Activated T-cell treated with anti-CD3 and anti-CD28 coated beads, Interleukin-2, amount 50 U/mL, for 4 hours (primary cell): ENCODE measurements at regions not wholly inside any gene's neighbourhood (a gene's known extent, or its start where the extent isn't known, plus 50 kb on each side); places are given as distances from the start of the nearest gene placed in this dataset.

Experiments
- ATAC-seq, 2 donors: fragments of 200-7000 bp; cut with Tn5 transposase; one replicate each; pipeline ENCODE4 v1.10.0; 2021
- DNase-seq: peaks from one replicate; pipeline ENCODE4 v3.0.0-alpha.2; 2020
- H3K27me3 Mint-ChIP-seq: one replicate; pipeline ENCODE4 v1.8.0; 2021; ENCODE audit warnings: low read depth, mixed read lengths
- H3K36me3 Mint-ChIP-seq: one replicate; pipeline ENCODE4 v1.8.0; 2022; ENCODE audit warnings: mixed read lengths; ENCODE audit not compliant: insufficient read depth
- H3K4me1 Mint-ChIP-seq: one replicate; pipeline ENCODE4 v1.8.0; 2021; ENCODE audit warnings: low read depth, mixed read lengths
- H3K4me3 Mint-ChIP-seq: one replicate; pipeline ENCODE4 v1.8.0; 2021; ENCODE audit warnings: mild to moderate bottlenecking, moderate library complexity, mixed read lengths
- H3K9me3 Mint-ChIP-seq: one replicate; pipeline ENCODE4 v1.8.0; 2021; ENCODE audit warnings: mixed read lengths

- no peak for DNase-seq
- no peak overlapping the region for H3K4me3 Mint-ChIP-seq
- no peak for ATAC-seq
- no peaks in the 10 kb centered on the region for H3K4me1 Mint-ChIP-seq
- no peaks in the 10 kb centered on the region for H3K27me3 Mint-ChIP-seq
- H3K36me3 Mint-ChIP-seq, result no peaks in the 10 kb centered on the region
- no peaks in the 10 kb centered on the region for H3K9me3 Mint-ChIP-seq
Observed at GRCh38 chr2:23065210-23065609, 319.8 kb upstream of the KLHL29 start.

GRCh38 chr2:23065936-23066335 is 319.0 kb upstream of the KLHL29 start:
- DNase-seq (no peak), ATAC-seq (no peak)
- H3K36me3 Mint-ChIP-seq, result no peaks in the 10 kb centered on the region
- no peaks in the 10 kb centered on the region for H3K4me1 Mint-ChIP-seq
- H3K4me3 Mint-ChIP-seq, result no peak overlapping the region
- no peaks in the 10 kb centered on the region for H3K9me3 Mint-ChIP-seq
- no peaks in the 10 kb centered on the region for H3K27me3 Mint-ChIP-seq

GRCh38 chr2:23066686-23067085 is 318.3 kb upstream of the KLHL29 start:
- Mint-ChIP-seq H3K4me3 (no peak overlapping the region), H3K36me3 (no peaks in the 10 kb centered on the region), H3K9me3 (no peaks in the 10 kb centered on the region), H3K27me3 (no peaks in the 10 kb centered on the region), H3K4me1 (no peaks in the 10 kb centered on the region)
- DNase-seq (no peak), ATAC-seq (no peak)

- Mint-ChIP-seq H3K36me3 (no peaks in the 10 kb centered on the region), H3K4me3 (no peak overlapping the region), H3K4me1 (no peaks in the 10 kb centered on the region), H3K9me3 (no peaks in the 10 kb centered on the region), H3K27me3 (no peaks in the 10 kb centered on the region)
- ATAC-seq (no peak), DNase-seq (no peak)
Observed at GRCh38 chr2:23069156-23069555, 315.8 kb upstream of the KLHL29 start.

GRCh38 chr2:23069923-23070322 is 315.1 kb upstream of the KLHL29 start:
- DNase-seq (no peak), ATAC-seq (no peak)
- Mint-ChIP-seq H3K4me3 (no peak overlapping the region), H3K27me3 (no peaks in the 10 kb centered on the region), H3K4me1 (no peaks in the 10 kb centered on the region), H3K9me3 (no peaks in the 10 kb centered on the region), H3K36me3 (no peaks in the 10 kb centered on the region)

- Mint-ChIP-seq H3K4me1 (no peaks in the 10 kb centered on the region), H3K9me3 (no peaks in the 10 kb centered on the region), H3K4me3 (no peak overlapping the region), H3K27me3 (no peaks in the 10 kb centered on the region), H3K36me3 (no peaks in the 10 kb centered on the region)
- ATAC-seq (no peak), DNase-seq (no peak)
Observed at GRCh38 chr2:23073056-23073455, 311.9 kb upstream of the KLHL29 start.

GRCh38 chr2:23073671-23074070 is 311.3 kb upstream of the KLHL29 start:
- Mint-ChIP-seq H3K36me3 (no peaks in the 10 kb centered on the region), H3K9me3 (no peaks in the 10 kb centered on the region), H3K4me1 (no peaks in the 10 kb centered on the region), H3K4me3 (no peak overlapping the region), H3K27me3 (no peaks in the 10 kb centered on the region)
- DNase-seq (no peak), ATAC-seq (no peak)

GRCh38 chr2:23077596-23077995 is 307.4 kb upstream of the KLHL29 start:
- peaks cover 11% of the 10 kb centered on the region for H3K9me3 Mint-ChIP-seq
- DNase-seq (no peak), ATAC-seq (no peak)
- no peaks in the 10 kb centered on the region for H3K36me3 Mint-ChIP-seq
- H3K27me3 Mint-ChIP-seq, result no peaks in the 10 kb centered on the region
- no peaks in the 10 kb centered on the region for H3K4me1 Mint-ChIP-seq
- H3K4me3 Mint-ChIP-seq, result no peak overlapping the region

- ATAC-seq (no peak), DNase-seq (no peak)
- Mint-ChIP-seq H3K4me3 (no peak overlapping the region), H3K36me3 (no peaks in the 10 kb centered on the region), H3K4me1 (no peaks in the 10 kb centered on the region), H3K27me3 (no peaks in the 10 kb centered on the region), H3K9me3 (peaks cover 16% of the 10 kb centered on the region)
Observed at GRCh38 chr2:23078784-23079434, 306.1 kb upstream of the KLHL29 start.

GRCh38 chr2:23083966-23084365 is 301.0 kb upstream of the KLHL29 start:
- Mint-ChIP-seq H3K27me3 (no peaks in the 10 kb centered on the region), H3K4me3 (no peak overlapping the region), H3K4me1 (no peaks in the 10 kb centered on the region), H3K36me3 (no peaks in the 10 kb centered on the region), H3K9me3 (peaks cover 22% of the 10 kb centered on the region)
- no peak for DNase-seq
- no peak for ATAC-seq

GRCh38 chr2:23091019-23091418 is 294.0 kb upstream of the KLHL29 start:
- no peaks in the 10 kb centered on the region for H3K4me1 Mint-ChIP-seq
- no peaks in the 10 kb centered on the region for H3K36me3 Mint-ChIP-seq
- no peak for DNase-seq
- H3K9me3 Mint-ChIP-seq, result peaks cover 15% of the 10 kb centered on the region
- no peaks in the 10 kb centered on the region for H3K27me3 Mint-ChIP-seq
- ATAC-seq, result no peak
- H3K4me3 Mint-ChIP-seq, result no peak overlapping the region

GRCh38 chr2:23091900-23092299 is 293.1 kb upstream of the KLHL29 start:
- no peak for DNase-seq
- Mint-ChIP-seq H3K4me3 (no peak overlapping the region), H3K9me3 (peaks cover 15% of the 10 kb centered on the region), H3K4me1 (no peaks in the 10 kb centered on the region), H3K27me3 (no peaks in the 10 kb centered on the region), H3K36me3 (no peaks in the 10 kb centered on the region)
- ATAC-seq, result no peak

GRCh38 chr2:23092831-23093230 is 292.1 kb upstream of the KLHL29 start:
- ATAC-seq (no peak), DNase-seq (no peak)
- Mint-ChIP-seq H3K9me3 (peaks cover 15% of the 10 kb centered on the region), H3K36me3 (no peaks in the 10 kb centered on the region), H3K4me1 (no peaks in the 10 kb centered on the region), H3K4me3 (no peak overlapping the region), H3K27me3 (no peaks in the 10 kb centered on the region)

- H3K4me1 Mint-ChIP-seq, result no peaks in the 10 kb centered on the region
- no peaks in the 10 kb centered on the region for H3K36me3 Mint-ChIP-seq
- peaks cover 13% of the 10 kb centered on the region for H3K9me3 Mint-ChIP-seq
- DNase-seq (no peak), ATAC-seq (no peak)
- H3K27me3 Mint-ChIP-seq, result no peaks in the 10 kb centered on the region
- H3K4me3 Mint-ChIP-seq, result no peak overlapping the region
Observed at GRCh38 chr2:23093513-23093912, 291.5 kb upstream of the KLHL29 start.

- peaks cover 8% of the 10 kb centered on the region for H3K9me3 Mint-ChIP-seq
- no peaks in the 10 kb centered on the region for H3K27me3 Mint-ChIP-seq
- H3K4me1 Mint-ChIP-seq, result no peaks in the 10 kb centered on the region
- ATAC-seq, result no peak
- H3K4me3 Mint-ChIP-seq, result no peak overlapping the region
- no peaks in the 10 kb centered on the region for H3K36me3 Mint-ChIP-seq
- no peak for DNase-seq
Observed at GRCh38 chr2:23096906-23097602, 287.9 kb upstream of the KLHL29 start.
